ENCODE measurements at regions not wholly inside any gene's neighbourhood (a gene's known extent, or its start where the extent isn't known, plus 50 kb on each side); places are given as distances from the start of the nearest gene placed in this dataset.

DNA sequence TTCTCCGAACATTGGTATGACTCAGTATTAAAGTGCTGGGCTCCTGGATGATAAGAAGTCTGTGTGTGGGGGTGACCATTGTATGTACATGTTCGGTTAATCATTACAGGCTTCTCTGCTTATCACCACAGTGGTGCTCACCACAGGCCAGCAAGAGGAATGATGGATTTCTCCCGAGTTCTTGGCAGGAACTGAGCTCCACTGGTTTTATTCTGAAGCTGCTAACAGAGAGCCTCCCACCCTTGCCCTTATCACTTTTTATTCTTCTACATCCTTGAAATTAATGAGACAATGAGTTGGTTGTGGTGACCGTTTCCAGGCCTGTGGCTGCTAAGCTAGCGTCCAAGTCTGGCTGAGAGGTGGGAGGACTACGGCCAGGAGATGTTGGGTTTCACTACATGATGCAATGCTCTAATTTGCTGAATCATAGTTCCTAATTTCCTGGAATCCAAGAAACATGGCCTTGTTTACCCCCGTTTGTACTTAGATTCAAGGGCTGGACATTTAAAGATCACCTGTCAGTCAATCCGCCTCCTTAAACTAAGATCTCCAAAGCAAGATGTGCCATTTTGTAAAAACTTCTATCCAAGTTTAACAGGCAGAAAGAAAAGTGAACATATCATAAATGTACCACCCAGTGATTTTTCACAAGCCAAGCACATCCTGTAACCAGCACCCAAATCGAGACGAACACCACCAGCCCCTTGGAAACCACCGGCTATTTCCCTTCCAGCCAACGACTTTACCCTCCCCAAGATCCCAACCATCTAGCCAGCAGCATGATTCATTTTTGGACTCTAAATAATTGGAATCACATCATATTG is 172.5 kb downstream of the FOXA2 start:
- TF ChIP-seq POLR2A (IDR thresholded peaks at IDR 0.05): no peak
- TF ChIP-seq, protein P1, sequence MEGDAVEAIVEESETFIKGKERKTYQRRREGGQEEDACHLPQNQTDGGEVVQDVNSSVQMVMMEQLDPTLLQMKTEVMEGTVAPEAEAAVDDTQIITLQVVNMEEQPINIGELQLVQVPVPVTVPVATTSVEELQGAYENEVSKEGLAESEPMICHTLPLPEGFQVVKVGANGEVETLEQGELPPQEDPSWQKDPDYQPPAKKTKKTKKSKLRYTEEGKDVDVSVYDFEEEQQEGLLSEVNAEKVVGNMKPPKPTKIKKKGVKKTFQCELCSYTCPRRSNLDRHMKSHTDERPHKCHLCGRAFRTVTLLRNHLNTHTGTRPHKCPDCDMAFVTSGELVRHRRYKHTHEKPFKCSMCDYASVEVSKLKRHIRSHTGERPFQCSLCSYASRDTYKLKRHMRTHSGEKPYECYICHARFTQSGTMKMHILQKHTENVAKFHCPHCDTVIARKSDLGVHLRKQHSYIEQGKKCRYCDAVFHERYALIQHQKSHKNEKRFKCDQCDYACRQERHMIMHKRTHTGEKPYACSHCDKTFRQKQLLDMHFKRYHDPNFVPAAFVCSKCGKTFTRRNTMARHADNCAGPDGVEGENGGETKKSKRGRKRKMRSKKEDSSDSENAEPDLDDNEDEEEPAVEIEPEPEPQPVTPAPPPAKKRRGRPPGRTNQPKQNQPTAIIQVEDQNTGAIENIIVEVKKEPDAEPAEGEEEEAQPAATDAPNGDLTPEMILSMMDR (IDR thresholded peaks at IDR 0.05): no peak
- Histone ChIP-seq H3K36me3 (no peaks in the 10 kb centered on the region), H3K9me3 (no peaks in the 10 kb centered on the region), H3K27ac (no peak overlapping the region), H3K4me1 (no peaks in the 10 kb centered on the region), H3K27me3 (no peaks in the 10 kb centered on the region), H3K4me3 (no peak overlapping the region)
- intact Hi-C loops (cut with DNase I; ENCODE audit: low total_unique reads): no loop called here
- peak in 1 of 2 donors; percentile 57 for DNase-seq

DNA sequence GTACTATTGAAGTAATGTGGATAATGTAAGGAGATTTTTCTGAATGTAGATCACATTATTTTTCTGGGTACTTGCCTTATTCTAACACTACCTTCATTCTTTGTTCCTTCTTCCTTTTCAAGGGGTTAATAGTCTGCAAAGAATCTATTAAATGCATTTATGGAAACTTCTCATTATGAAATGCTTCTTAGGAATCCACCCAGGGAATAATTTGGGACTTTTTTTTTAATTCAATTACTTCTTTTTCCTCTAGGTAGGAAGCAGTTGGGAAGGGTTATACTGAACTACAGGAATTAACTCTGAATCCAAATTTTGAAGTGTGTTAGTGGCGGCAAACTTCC is 173.1 kb downstream of the FOXA2 start:
- Histone ChIP-seq H3K27me3 (no peaks in the 10 kb centered on the region), H3K36me3 (no peaks in the 10 kb centered on the region), H3K4me1 (no peaks in the 10 kb centered on the region)

DNA sequence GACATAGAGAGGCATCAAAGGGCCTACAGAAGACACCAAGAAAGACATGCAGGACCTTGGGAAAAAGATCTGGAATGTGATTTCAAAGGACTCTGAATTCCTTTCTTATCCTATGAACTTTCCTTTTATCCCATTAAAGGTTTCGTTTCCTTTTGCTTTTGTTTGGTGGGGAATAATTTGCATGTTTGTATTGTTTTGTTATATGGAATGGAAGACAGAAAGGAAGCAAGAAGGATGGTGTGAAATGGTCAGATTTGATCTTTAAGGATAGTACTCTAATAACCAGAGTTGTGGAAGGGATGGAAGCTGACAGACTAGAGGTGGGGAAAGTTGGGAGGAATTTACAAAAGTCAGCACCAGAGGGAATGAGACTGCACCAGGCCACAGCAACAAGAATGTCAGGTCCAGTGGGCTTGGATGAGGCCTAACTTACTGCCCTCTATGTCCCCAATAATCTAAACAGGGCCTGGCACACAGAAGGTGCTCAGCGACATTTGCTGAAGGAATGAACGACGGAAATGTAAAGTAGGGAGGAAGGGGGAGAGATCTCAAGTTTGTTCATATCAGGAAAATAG is 173.7 kb downstream of the FOXA2 start:
- H3K27me3 ChIP-seq: no peaks in the 10 kb centered on the region
- no peak for DNase-seq
- no peak for TF ChIP-seq POLR2A (IDR thresholded peaks at IDR 0.05)
- TF ChIP-seq, protein P1 (IDR thresholded peaks at IDR 0.05): no peak
- H3K36me3 ChIP-seq: no peaks in the 10 kb centered on the region
- H3K4me1 ChIP-seq: no peaks in the 10 kb centered on the region
- intact Hi-C loops (cut with DNase I; ENCODE audit: low total_unique reads): no loop called here
- no peak overlapping the region for H3K4me3 ChIP-seq
- no peaks in the 10 kb centered on the region for H3K9me3 ChIP-seq
- no peak overlapping the region for H3K27ac ChIP-seq

More for the DNA sequence above, 173.1 kb downstream of the FOXA2 start:
- intact Hi-C loops (cut with DNase I; ENCODE audit: low total_unique reads): no loop called here
- Histone ChIP-seq H3K9me3 (no peaks in the 10 kb centered on the region), H3K27ac (no peak overlapping the region), H3K4me3 (no peak overlapping the region)
- DNase-seq: no peak
- TF ChIP-seq, protein P1 (IDR thresholded peaks at IDR 0.05): no peak
- TF ChIP-seq POLR2A (IDR thresholded peaks at IDR 0.05): no peak

DNA sequence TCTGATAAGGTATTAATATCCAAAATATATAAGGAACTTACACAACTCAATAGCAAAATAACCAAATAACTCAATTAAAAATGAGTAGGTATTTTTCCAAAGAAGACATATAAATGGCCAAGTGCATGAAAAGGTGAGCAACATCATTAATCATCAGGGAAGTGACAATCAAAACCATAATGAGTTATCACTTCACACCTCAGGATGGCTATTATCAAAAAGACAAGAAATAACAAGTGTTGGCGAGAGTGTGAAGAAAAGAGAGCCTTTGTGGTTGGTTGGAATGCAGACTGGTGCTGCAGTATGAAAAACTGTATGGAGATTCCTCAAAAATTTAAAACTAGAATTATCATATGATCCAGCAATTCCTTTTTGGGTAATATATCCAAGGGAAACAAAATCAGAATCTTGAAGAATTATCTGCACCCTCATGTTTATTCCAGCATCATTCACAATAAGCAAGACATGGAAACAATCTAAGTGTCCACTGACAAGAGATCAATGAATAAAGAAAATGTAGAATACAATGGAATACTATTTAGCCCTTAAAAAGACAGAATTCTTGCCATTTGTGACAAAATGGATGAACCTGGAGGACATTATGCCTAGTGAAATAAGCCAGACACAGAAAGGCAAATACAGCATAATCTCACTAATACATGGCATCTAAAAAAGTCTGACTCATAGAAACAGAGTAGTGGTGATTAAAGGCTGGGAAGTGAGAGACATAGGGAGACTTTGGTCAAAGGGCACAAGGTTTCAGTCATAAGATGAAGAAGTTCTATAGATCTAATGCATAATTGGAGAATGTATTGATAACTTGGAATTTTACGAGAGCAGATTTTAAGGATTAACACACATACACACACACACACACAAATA is 175.6 kb downstream of the FOXA2 start:
- TF ChIP-seq POLR2A (IDR thresholded peaks at IDR 0.05): no peak
- TF ChIP-seq, protein P1 (IDR thresholded peaks at IDR 0.05): no peak
- intact Hi-C loops (cut with DNase I; ENCODE audit: low total_unique reads): no loop called here
- no peaks in the 10 kb centered on the region for H3K9me3 ChIP-seq
- H3K36me3 ChIP-seq: no peaks in the 10 kb centered on the region
- H3K4me1 ChIP-seq: peaks cover 0 to 6% of the 10 kb centered on the region in 2 donors
- DNase-seq: no peak
- no peaks in the 10 kb centered on the region for H3K27me3 ChIP-seq
- no peak overlapping the region for H3K4me3 ChIP-seq
- no peak overlapping the region for H3K27ac ChIP-seq
